ENCODE measurements at regions not wholly inside any gene's neighbourhood (a gene's known extent, or its start where the extent isn't known, plus 50 kb on each side); places are given as distances from the start of the nearest gene placed in this dataset.

- Histone ChIP-seq H3K36me3 (replicated peaks in 1 of 2; ENCODE audit: insufficient read depth in 1 of 2, low read depth in 2 of 2) (no peaks in the 10 kb centered on the region), H3K27me3 (no peaks in the 10 kb centered on the region), H3K9me3 (no peaks in the 10 kb centered on the region), H3K4me3 (no peak overlapping the region), H3K4me1 (no peaks in the 10 kb centered on the region), H3K27ac (no peak overlapping the region)
- TF ChIP-seq POLR2A (IDR thresholded peaks at IDR 0.05) (no peak), CTCF (IDR thresholded peaks at IDR 0.05) (no peak)
- ATAC-seq (no peak), DNase-seq (peak in 3 of 4 donors; percentile 11 to 32 (median 21))
- WGBS, 2 donors: 52 to 53% methylated on average over 10 of the region's 10 CpGs
- intact Hi-C loops (cut with DNase I): no loop called here
Observed at GRCh38 chr6:19432966-19433498, 404.1 kb upstream of the ID4 start.

GRCh38 chr6:19434065-19434464 is 403.1 kb upstream of the ID4 start:
- H3K4me1 ChIP-seq: no peaks in the 10 kb centered on the region
- H3K9me3 ChIP-seq: no peaks in the 10 kb centered on the region
- no peak overlapping the region for H3K27ac ChIP-seq
- no peak overlapping the region for H3K4me3 ChIP-seq
- intact Hi-C loops (cut with DNase I): no loop called here
- DNase-seq (no peak), ATAC-seq (no peak)
- 74 to 86% methylated on average over 2 of the region's 2 CpGs for WGBS, 2 donors
- no peaks in the 10 kb centered on the region for H3K27me3 ChIP-seq
- TF ChIP-seq CTCF (IDR thresholded peaks at IDR 0.05) (no peak), POLR2A (IDR thresholded peaks at IDR 0.05) (no peak)
- no peaks in the 10 kb centered on the region for H3K36me3 ChIP-seq (replicated peaks in 1 of 2; ENCODE audit: insufficient read depth in 1 of 2, low read depth in 2 of 2)

- WGBS, 2 donors: 56 to 69% methylated on average over 3 of the region's 3 CpGs
- DNase-seq: no peak
- TF ChIP-seq POLR2A (IDR thresholded peaks at IDR 0.05): no peak
- TF ChIP-seq CTCF (IDR thresholded peaks at IDR 0.05): no peak
- intact Hi-C loops (cut with DNase I): no loop called here
- Histone ChIP-seq H3K27ac (no peak overlapping the region), H3K27me3 (no peaks in the 10 kb centered on the region), H3K9me3 (no peaks in the 10 kb centered on the region), H3K4me3 (no peak overlapping the region), H3K36me3 (replicated peaks in 1 of 2; ENCODE audit: insufficient read depth in 1 of 2, low read depth in 2 of 2) (no peaks in the 10 kb centered on the region), H3K4me1 (no peaks in the 10 kb centered on the region)
- no peak for ATAC-seq
Observed at GRCh38 chr6:19435755-19436154, 401.4 kb upstream of the ID4 start.

- H3K36me3 ChIP-seq (replicated peaks in 1 of 2; ENCODE audit: insufficient read depth in 1 of 2, low read depth in 2 of 2): no peaks in the 10 kb centered on the region
- no peaks in the 10 kb centered on the region for H3K9me3 ChIP-seq
- no peak for DNase-seq
- intact Hi-C loops (cut with DNase I): no loop called here
- ATAC-seq: peak; percentile 24
- peak overlapping the region in 2 of 4 donors; percentile 18 to 41 for H3K27ac ChIP-seq
- no peaks in the 10 kb centered on the region for H3K27me3 ChIP-seq
- no peaks in the 10 kb centered on the region for H3K4me1 ChIP-seq
- TF ChIP-seq CTCF (IDR thresholded peaks at IDR 0.05) (no peak), POLR2A (IDR thresholded peaks at IDR 0.05) (no peak)
- 54 to 65% methylated on average over 7 to 8 of the region's 8 CpGs for WGBS, 2 donors
- H3K4me3 ChIP-seq: no peak overlapping the region
Observed at GRCh38 chr6:19438566-19439353, 398.4 kb upstream of the ID4 start.

- 36 to 48% methylated on average over 3 of the region's 3 CpGs for WGBS, 2 donors
- Histone ChIP-seq H3K4me3 (no peak overlapping the region), H3K27me3 (no peaks in the 10 kb centered on the region), H3K4me1 (no peaks in the 10 kb centered on the region), H3K9me3 (no peaks in the 10 kb centered on the region), H3K36me3 (replicated peaks in 1 of 2; ENCODE audit: insufficient read depth in 1 of 2, low read depth in 2 of 2) (no peaks in the 10 kb centered on the region), H3K27ac (peak overlapping the region in 3 of 4 donors; percentile 0 to 38 (median 37))
- intact Hi-C loops (cut with DNase I): no loop called here
- TF ChIP-seq CTCF (IDR thresholded peaks at IDR 0.05) (no peak), POLR2A (IDR thresholded peaks at IDR 0.05) (no peak)
- DNase-seq (no peak), ATAC-seq (no peak)
Observed at GRCh38 chr6:19440531-19440930, 396.6 kb upstream of the ID4 start.
